Neural progenitor cell (in vitro differentiated cells): ENCODE measurements at regions not wholly inside any gene's neighbourhood (a gene's known extent, or its start where the extent isn't known, plus 50 kb on each side); places are given as distances from the start of the nearest gene placed in this dataset.

ENCODE experiments used
- DNase-seq: peaks from one replicate; pipeline ENCODE4 v3.0.0-alpha.2; 2016; ENCODE audit warnings: low spot score
- H2AFZ ChIP-seq: fragments of 200-600 bp; sonication (generic); replicated peaks from 2 replicates; pipeline ENCODE4 v1.6.1; 2016; ENCODE audit warnings: antibody characterized with exemption
- H3F3A ChIP-seq: fragments of 200-600 bp; sonication (generic); 2 replicates; pipeline ENCODE4 v1.6.1; 2016; ENCODE audit warnings: antibody characterized with exemption, low read depth
- H3K27ac ChIP-seq: fragments of 200-600 bp; sonication (generic); 2 replicates; pipeline ENCODE4 v1.5.1; 2016; ENCODE audit warnings: mild to moderate bottlenecking
- H3K27me3 ChIP-seq: fragments of 200-600 bp; sonication (generic); 2 replicates; pipeline ENCODE4 v1.6.1; 2016; ENCODE audit warnings: mild to moderate bottlenecking, moderate library complexity
- H3K36me3 ChIP-seq: fragments of 200-600 bp; sonication (generic); 2 replicates; pipeline ENCODE4 v1.5.1; 2016
- H3K4me1 ChIP-seq: fragments of 200-600 bp; sonication (generic); 2 replicates; pipeline ENCODE4 v1.6.1; 2016; ENCODE audit warnings: mixed run types
- H3K4me2 ChIP-seq: fragments of 200-600 bp; sonication (generic); 2 replicates; pipeline ENCODE4 v1.6.1; 2016
- H3K4me3 ChIP-seq: fragments of 200-600 bp; sonication (generic); 2 replicates; pipeline ENCODE4 v1.5.1; 2016
- H3K79me2 ChIP-seq: fragments of 200-600 bp; sonication (generic); 2 replicates; pipeline ENCODE4 v1.6.1; 2016; ENCODE audit warnings: low read depth
- H3K9ac ChIP-seq: fragments of 200-600 bp; sonication (generic); 2 replicates; pipeline ENCODE4 v1.6.1; 2016
- H3K9me3 ChIP-seq: fragments of 200-600 bp; sonication (generic); 2 replicates; pipeline ENCODE4 v1.5.1; 2016; ENCODE audit warnings: low read depth
- H4K20me1 ChIP-seq: fragments of 200-600 bp; sonication (generic); 2 replicates; pipeline ENCODE4 v1.6.1; 2016; ENCODE audit warnings: low read depth
- H3K27ac Mint-ChIP-seq: 3 replicates; pipeline ENCODE4 v1.8.0; 2021; ENCODE audit warnings: mixed read lengths
- H3K27me3 Mint-ChIP-seq: 2 replicates; pipeline ENCODE4 v1.8.0; 2022; ENCODE audit warnings: low read depth, mild to moderate bottlenecking, inconsistent platforms, moderate library complexity, mixed read lengths; ENCODE audit not compliant: insufficient read depth
- H3K36me3 Mint-ChIP-seq: 3 replicates; pipeline ENCODE4 v1.8.0; 2021; ENCODE audit warnings: mixed read lengths
- H3K4me1 Mint-ChIP-seq: 3 replicates; pipeline ENCODE4 v1.8.0; 2021; ENCODE audit warnings: mixed read lengths
- H3K4me3 Mint-ChIP-seq: 3 replicates; pipeline ENCODE4 v1.8.0; 2021; ENCODE audit warnings: mild to moderate bottlenecking, moderate library complexity, mixed read lengths
- H3K9me3 Mint-ChIP-seq: 3 replicates; pipeline ENCODE4 v1.8.0; 2020; ENCODE audit warnings: mixed read lengths
- CTCF ChIP-seq: fragments of 200-600 bp; sonication (generic); IDR thresholded peaks from 2 replicates; pipeline ENCODE4 v1.5.1; 2017; ENCODE audit warnings: antibody characterized with exemption, mild to moderate bottlenecking
- EZH2 ChIP-seq: fragments of 200-600 bp; sonication (generic); IDR thresholded peaks from 2 replicates; pipeline ENCODE4 v1.6.1; 2017; ENCODE audit warnings: antibody characterized with exemption, mild to moderate bottlenecking, moderate library complexity
- EZH2phosphoT487 ChIP-seq: fragments of 200-600 bp; sonication (generic); IDR thresholded peaks from 2 replicates; pipeline ENCODE4 v1.6.1; 2017; ENCODE audit warnings: antibody characterized with exemption

- no peak for DNase-seq
- Histone ChIP-seq H3K79me2 (no peaks in the 10 kb centered on the region), H3K36me3 (no peaks in the 10 kb centered on the region), H3F3A (no peaks in the 10 kb centered on the region), H3K4me3 (no peak overlapping the region), H2AFZ (no peak overlapping the region), H3K27ac (no peak overlapping the region), H3K4me2 (no peak overlapping the region), H3K4me1 (no peaks in the 10 kb centered on the region), H3K9ac (no peak overlapping the region), H3K9me3 (no peaks in the 10 kb centered on the region), H3K27me3 (no peaks in the 10 kb centered on the region), H4K20me1 (no peaks in the 10 kb centered on the region)
- TF ChIP-seq EZH2phosphoT487 (no peak), CTCF (no peak), EZH2 (no peak)
- Mint-ChIP-seq H3K4me1 (no peaks in the 10 kb centered on the region), H3K27ac (no peak overlapping the region), H3K27me3 (peaks cover 4% of the 10 kb centered on the region), H3K9me3 (no peaks in the 10 kb centered on the region), H3K36me3 (no peaks in the 10 kb centered on the region), H3K4me3 (no peak overlapping the region)
These were observed 541.2 kb downstream of the ETV1 start for GRCh38 chr7:13448243-13448642.

- no peak for DNase-seq
- Histone ChIP-seq H3K9me3 (no peaks in the 10 kb centered on the region), H3K36me3 (no peaks in the 10 kb centered on the region), H3K4me2 (no peak overlapping the region), H3K27ac (no peak overlapping the region), H4K20me1 (no peaks in the 10 kb centered on the region), H3K4me1 (no peaks in the 10 kb centered on the region), H3K4me3 (no peak overlapping the region), H3K79me2 (no peaks in the 10 kb centered on the region), H3K9ac (no peak overlapping the region), H2AFZ (no peak overlapping the region), H3K27me3 (no peaks in the 10 kb centered on the region), H3F3A (no peaks in the 10 kb centered on the region)
- Mint-ChIP-seq H3K4me3 (no peak overlapping the region), H3K36me3 (no peaks in the 10 kb centered on the region), H3K27me3 (peaks cover 4% of the 10 kb centered on the region), H3K4me1 (no peaks in the 10 kb centered on the region), H3K27ac (no peak overlapping the region), H3K9me3 (no peaks in the 10 kb centered on the region)
- TF ChIP-seq EZH2 (no peak), CTCF (no peak), EZH2phosphoT487 (no peak)
These were observed 540.0 kb downstream of the ETV1 start for GRCh38 chr7:13449460-13449859.

GRCh38 chr7:13454916-13455592, 534.4 kb downstream of the ETV1 start:
- Histone ChIP-seq H3K36me3 (no peaks in the 10 kb centered on the region), H3K9me3 (no peaks in the 10 kb centered on the region), H3F3A (no peaks in the 10 kb centered on the region), H3K27me3 (no peaks in the 10 kb centered on the region), H3K27ac (no peak overlapping the region), H3K4me2 (no peak overlapping the region), H3K4me3 (no peak overlapping the region), H3K79me2 (no peaks in the 10 kb centered on the region), H3K4me1 (no peaks in the 10 kb centered on the region), H4K20me1 (no peaks in the 10 kb centered on the region), H2AFZ (no peak overlapping the region), H3K9ac (no peak overlapping the region)
- H3K36me3 Mint-ChIP-seq: no peaks in the 10 kb centered on the region
- H3K27me3 Mint-ChIP-seq: peaks cover 4% of the 10 kb centered on the region
- TF ChIP-seq EZH2: no peak
- TF ChIP-seq CTCF: no peak
- no peak for TF ChIP-seq EZH2phosphoT487
- H3K4me1 Mint-ChIP-seq: no peaks in the 10 kb centered on the region
- no peak overlapping the region for H3K27ac Mint-ChIP-seq
- DNase-seq: no peak
- no peaks in the 10 kb centered on the region for H3K9me3 Mint-ChIP-seq
- no peak overlapping the region for H3K4me3 Mint-ChIP-seq
